Gastrocnemius medialis (tissue), 4 donors: ENCODE measurements at regions not wholly inside any gene's neighbourhood (a gene's known extent, or its start where the extent isn't known, plus 50 kb on each side); places are given as distances from the start of the nearest gene placed in this dataset.

ENCODE experiments used
- ATAC-seq, 2 donors: fragments of 150-250 bp; one replicate each; pipeline ENCODE4 v1.9.1; 2016
- DNase-seq, 2 donors: peaks; one replicate each; pipeline ENCODE4 v3.0.0-alpha.2; 2019
- H3K27ac ChIP-seq, 4 donors: fragments of 200-600 bp; sonication (generic); 1 replicate in 1 of 4; 2 replicates in 3 of 4; pipeline ENCODE4 v1.5.1; 2016 to 2018; ENCODE audit warnings: mild to moderate bottlenecking in 2 of 4, moderate library complexity in 1 of 4
- H3K27me3 ChIP-seq, 3 donors: fragments of 200-600 bp; sonication (generic) in 2 of 3; 1 replicate in 1 of 3; 2 replicates in 2 of 3; pipeline versions ENCODE4 v1.5.1 to v1.6.0; 2016 to 2019; ENCODE audit warnings: mild to moderate bottlenecking in 1 of 3, moderate library complexity in 1 of 3
- H3K36me3 ChIP-seq, 2 donors: fragments of 200-600 bp; sonication (generic) in 1 of 2; one replicate each; pipeline ENCODE4 v1.5.1; 2017 to 2018
- H3K4me1 ChIP-seq, 2 donors: fragments of 200-600 bp; sonication (generic) in 1 of 2; one replicate each; pipeline ENCODE4 v1.5.1; 2016 to 2017; ENCODE audit warnings: mild to moderate bottlenecking in 2 of 2
- H3K4me3 ChIP-seq, 4 donors: fragments of 200-600 bp; sonication (generic) in 3 of 4; 1 replicate in 1 of 4; 2 replicates in 3 of 4; pipeline ENCODE4 v1.5.1; 2016 to 2019; ENCODE audit warnings: mild to moderate bottlenecking in 2 of 4
- H3K9me3 ChIP-seq, 3 donors: fragments of 200-600 bp; sonication (generic) in 2 of 3; 1 replicate in 1 of 3; 2 replicates in 2 of 3; pipeline ENCODE4 v1.5.1; 2016 to 2019
- POLR2A ChIP-seq, 2 donors: fragments of 450-650 bp; IDR thresholded peaks; one replicate each; pipeline ENCODE4 v1.6.1; 2017; ENCODE audit warnings: antibody characterized with exemption in 2 of 2, mild to moderate bottlenecking in 2 of 2, moderate library complexity in 2 of 2
- in situ Hi-C, 4 donors: fragments of 200-750 bp; cut with MboI; loops; one replicate each; pipeline versions ENCODE4 v1.15.0 to v1.8.0; 2017; ENCODE audit warnings: low sequenced_read_pairs in 4 of 4
- intact Hi-C: fragments of 100-400 bp; cut with DNase I; formaldehyde crosslinking; loops from one replicate; pipeline ENCODE4 v1.15.1; 2023; ENCODE audit warnings: low total_unique reads
- TF ChIP-seq, protein P1 (sequence below), 5 experiments: fragments of 450-650 bp in 3 of 5; fragments of 200-600 bp in 2 of 5; sonication (generic) in 2 of 5; IDR thresholded peaks in 4 of 5; conservative IDR thresholded peaks in 1 of 5; 1 replicate in 4 of 5; 2 replicates in 1 of 5; pipeline ENCODE4 v1.5.1; 2016 to 2019; ENCODE audit warnings: antibody characterized with exemption in 5 of 5, mild to moderate bottlenecking in 3 of 5, moderate library complexity in 3 of 5

DNA sequence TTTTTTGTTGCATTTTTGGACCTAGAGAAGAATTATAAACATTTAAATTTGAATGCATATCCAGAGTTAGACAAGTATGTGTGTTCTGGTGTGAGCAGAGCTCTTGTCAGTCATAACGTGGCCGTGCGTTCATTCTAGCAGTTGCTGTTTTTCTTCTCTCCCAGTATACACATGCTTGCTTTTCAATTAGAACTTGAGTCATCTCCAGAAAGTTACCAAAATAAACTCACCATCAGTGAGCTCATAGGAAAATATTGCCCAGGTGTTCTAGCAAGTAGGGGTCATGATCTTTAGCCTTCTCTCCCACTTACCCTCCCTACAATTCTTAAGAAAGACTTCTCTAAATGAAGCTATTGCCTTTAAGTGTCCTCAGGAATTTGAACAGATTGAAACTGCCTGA lies 247.5 kb upstream of the TUT7 start:
- Histone ChIP-seq H3K4me1 (peaks cover 0 to 9% of the 10 kb centered on the region in 2 donors), H3K9me3 (no peaks in the 10 kb centered on the region), H3K27me3 (no peaks in the 10 kb centered on the region), H3K4me3 (no peak overlapping the region), H3K36me3 (no peaks in the 10 kb centered on the region), H3K27ac (no peak overlapping the region)
- intact Hi-C loops (no loop called here), in situ Hi-C loops (no loop called here)
- DNase-seq: no peak
- no peak for ATAC-seq
- no peak for TF ChIP-seq POLR2A (IDR thresholded peaks at IDR 0.05)
- TF ChIP-seq, protein P1, sequence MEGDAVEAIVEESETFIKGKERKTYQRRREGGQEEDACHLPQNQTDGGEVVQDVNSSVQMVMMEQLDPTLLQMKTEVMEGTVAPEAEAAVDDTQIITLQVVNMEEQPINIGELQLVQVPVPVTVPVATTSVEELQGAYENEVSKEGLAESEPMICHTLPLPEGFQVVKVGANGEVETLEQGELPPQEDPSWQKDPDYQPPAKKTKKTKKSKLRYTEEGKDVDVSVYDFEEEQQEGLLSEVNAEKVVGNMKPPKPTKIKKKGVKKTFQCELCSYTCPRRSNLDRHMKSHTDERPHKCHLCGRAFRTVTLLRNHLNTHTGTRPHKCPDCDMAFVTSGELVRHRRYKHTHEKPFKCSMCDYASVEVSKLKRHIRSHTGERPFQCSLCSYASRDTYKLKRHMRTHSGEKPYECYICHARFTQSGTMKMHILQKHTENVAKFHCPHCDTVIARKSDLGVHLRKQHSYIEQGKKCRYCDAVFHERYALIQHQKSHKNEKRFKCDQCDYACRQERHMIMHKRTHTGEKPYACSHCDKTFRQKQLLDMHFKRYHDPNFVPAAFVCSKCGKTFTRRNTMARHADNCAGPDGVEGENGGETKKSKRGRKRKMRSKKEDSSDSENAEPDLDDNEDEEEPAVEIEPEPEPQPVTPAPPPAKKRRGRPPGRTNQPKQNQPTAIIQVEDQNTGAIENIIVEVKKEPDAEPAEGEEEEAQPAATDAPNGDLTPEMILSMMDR (IDR thresholded peaks at IDR 0.05 in 4 of 5, conservative IDR thresholded peaks at IDR 0.05 in 1 of 5): no peak

DNA sequence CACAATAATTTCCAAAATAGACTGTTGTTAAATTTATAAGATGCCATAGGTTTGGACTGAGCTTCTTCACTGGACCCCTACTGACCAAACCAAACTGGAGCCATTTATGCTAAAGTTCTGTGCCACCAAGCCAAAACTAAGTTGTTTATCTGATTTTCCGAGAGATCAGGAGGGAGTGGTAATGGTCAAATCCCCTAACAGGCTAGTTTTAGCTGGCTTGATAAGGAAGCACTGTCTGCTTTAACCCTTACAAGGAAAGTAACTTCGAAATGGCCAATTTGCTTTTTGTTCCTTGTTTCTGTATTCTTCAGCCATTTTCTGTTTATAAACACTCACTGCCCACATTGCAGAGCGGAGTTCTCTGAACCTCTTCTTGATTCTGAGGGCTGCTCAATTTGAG lies 246.8 kb upstream of the TUT7 start:
- Histone ChIP-seq H3K27me3 (no peaks in the 10 kb centered on the region), H3K27ac (no peak overlapping the region), H3K4me3 (no peak overlapping the region), H3K36me3 (no peaks in the 10 kb centered on the region), H3K4me1 (peaks cover 0 to 9% of the 10 kb centered on the region in 2 donors), H3K9me3 (no peaks in the 10 kb centered on the region)
- intact Hi-C loops (no loop called here), in situ Hi-C loops (no loop called here)
- DNase-seq (no peak), ATAC-seq (no peak)
- TF ChIP-seq POLR2A (IDR thresholded peaks at IDR 0.05): no peak
- TF ChIP-seq, protein P1 (IDR thresholded peaks at IDR 0.05 in 4 of 5, conservative IDR thresholded peaks at IDR 0.05 in 1 of 5): no peak

DNA sequence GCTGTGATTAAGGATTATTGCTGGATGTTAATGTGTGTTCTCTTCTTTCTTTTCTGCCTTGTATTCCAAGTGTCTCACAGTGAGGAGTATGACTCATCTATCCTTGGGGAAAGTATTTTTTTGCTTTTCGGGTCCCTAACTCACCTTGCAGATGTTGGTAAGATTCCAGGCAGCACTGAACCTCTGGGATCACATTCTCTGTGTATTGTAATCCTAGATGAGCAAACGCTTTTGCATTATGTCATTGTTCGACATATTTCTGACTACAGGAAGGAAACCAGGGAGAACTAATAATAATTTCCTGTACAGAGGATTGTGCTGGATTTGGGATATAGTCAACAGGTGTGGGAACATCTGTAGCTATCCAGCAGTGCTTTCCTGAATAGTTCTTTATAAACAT lies 246.1 kb upstream of the TUT7 start:
- H3K4me1 ChIP-seq: peaks cover 0 to 9% of the 10 kb centered on the region in 2 donors
- no peaks in the 10 kb centered on the region for H3K36me3 ChIP-seq
- in situ Hi-C loops (no loop called here), intact Hi-C loops (no loop called here)
- peak in 1 of 2 donors; percentile 43 for ATAC-seq
- H3K27ac ChIP-seq: no peak overlapping the region
- no peaks in the 10 kb centered on the region for H3K9me3 ChIP-seq
- TF ChIP-seq, protein P1 (IDR thresholded peaks at IDR 0.05 in 4 of 5, conservative IDR thresholded peaks at IDR 0.05 in 1 of 5): no peak
- no peak for TF ChIP-seq POLR2A (IDR thresholded peaks at IDR 0.05)
- no peaks in the 10 kb centered on the region for H3K27me3 ChIP-seq
- DNase-seq: no peak
- no peak overlapping the region for H3K4me3 ChIP-seq

DNA sequence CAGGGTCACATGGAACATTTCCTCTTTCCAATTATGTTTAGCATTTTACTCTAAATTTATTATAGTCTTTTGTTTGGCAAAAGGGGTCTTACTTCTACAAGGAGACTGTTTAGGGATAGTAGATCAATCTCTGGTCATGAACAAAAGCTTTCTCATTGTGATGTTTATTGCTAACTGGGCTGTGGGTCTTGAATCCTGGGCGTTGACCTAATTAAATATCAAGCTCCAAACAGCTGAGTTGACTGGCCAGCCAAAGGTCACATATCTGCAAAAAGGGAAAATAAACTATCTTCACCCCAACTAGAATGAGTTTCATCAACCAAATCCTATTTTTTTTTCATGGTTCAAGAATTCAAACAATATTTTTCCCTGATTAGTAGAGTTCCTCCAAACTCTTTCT lies 245.4 kb upstream of the TUT7 start:
- TF ChIP-seq POLR2A (IDR thresholded peaks at IDR 0.05): no peak
- TF ChIP-seq, protein P1 (IDR thresholded peaks at IDR 0.05 in 4 of 5, conservative IDR thresholded peaks at IDR 0.05 in 1 of 5): no peak
- no peak for DNase-seq
- Histone ChIP-seq H3K27me3 (no peaks in the 10 kb centered on the region), H3K4me1 (peaks cover 0 to 9% of the 10 kb centered on the region in 2 donors), H3K27ac (no peak overlapping the region), H3K9me3 (no peaks in the 10 kb centered on the region), H3K4me3 (no peak overlapping the region), H3K36me3 (no peaks in the 10 kb centered on the region)
- intact Hi-C loops (no loop called here), in situ Hi-C loops (no loop called here)
- no peak for ATAC-seq
